ENCODE measurements at regions not wholly inside any gene's neighbourhood (a gene's known extent, or its start where the extent isn't known, plus 50 kb on each side); places are given as distances from the start of the nearest gene placed in this dataset.
"Not testable (repeated sequence)": the region's sequence is repeated elsewhere in the genome, so short reads cannot be mapped to it uniquely, and the experiment has no call there.

DNA sequence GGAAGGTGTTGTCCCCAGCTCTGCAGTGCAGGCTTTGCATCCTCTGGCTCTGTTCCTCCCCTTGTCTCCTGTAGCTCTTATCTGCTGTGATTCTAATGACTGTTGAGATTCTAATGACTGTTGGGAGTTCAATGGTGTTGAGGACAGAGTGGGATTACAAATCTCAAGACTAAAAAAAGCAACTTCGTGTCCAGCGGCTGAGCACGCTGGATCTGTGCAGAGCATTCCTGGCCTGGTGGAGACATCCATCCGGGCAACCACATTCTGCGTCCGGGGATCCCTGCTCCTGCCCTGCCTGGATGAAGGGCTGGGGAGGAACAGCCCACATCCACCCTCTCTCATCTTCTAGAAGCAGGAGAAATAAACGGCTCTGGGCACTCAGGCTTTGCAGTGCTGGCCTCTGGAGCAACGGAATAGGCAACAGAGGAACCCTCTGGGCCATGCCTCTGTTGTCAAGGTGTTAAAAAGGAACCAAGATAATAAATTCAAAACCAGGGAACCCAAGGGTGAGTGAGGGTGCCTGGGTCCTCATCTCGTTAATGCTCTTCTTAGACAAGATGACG lies 106.7 kb upstream of the ASB18 start:
- no peak for DNase-seq (ENCODE audit: low spot score)

DNA sequence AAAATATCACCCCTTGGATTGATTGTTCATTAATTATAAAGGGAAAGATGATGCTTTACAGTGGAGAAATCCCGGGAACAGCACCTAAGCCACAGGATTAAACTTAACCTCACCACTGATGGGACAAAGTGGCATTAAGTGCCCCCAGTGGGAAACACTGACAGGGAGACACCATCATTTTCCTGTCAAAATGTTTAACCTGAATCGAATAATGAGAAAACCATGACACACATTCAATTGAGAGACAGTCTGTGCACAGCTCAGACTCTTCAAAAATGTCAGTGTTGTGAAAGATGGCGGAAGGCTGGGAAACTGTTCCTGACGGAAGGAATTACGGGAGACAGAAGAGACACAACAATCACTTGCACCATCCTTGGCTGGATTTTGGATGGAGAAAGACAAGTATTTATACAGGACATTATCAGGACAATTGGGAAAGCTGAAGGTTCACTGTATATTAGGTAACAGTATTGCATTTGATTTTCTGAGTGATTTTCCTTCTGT lies 111.8 kb upstream of the ASB18 start:
- DNase-seq (ENCODE audit: low spot score), result no peak

DNA sequence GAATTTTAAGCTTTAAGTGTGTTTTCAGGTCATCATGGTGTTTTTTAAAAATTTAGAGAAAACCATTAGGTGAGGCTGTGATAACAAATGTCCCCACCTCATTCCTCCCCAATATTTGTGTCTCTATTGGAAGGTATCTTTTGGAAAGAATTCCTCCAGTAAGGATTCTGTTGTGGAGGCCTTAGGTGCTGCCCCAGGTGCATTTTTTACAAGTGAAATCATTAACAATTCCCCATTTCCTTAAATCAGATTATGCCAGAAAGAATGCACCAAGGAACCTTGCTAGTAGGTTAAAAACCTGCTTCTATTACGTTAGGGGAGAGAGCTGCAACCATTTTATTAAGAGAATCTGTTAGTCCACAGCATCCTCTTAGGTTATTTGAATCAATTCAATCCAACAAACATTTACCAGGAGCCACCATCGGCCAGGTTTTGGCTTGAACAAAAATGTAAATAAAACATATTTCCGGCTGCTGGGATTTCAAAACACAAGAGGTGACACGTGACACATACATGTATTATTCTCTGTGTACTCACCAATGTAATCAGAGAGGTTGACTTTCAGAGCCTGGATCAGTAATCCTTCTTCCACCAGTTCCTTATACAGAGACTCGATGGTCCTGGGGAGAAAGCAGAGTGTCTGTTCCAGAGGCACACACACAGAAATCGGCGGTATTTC lies 112.5 kb upstream of the ASB18 start:
- DNase-seq (ENCODE audit: low spot score), result no peak

DNA sequence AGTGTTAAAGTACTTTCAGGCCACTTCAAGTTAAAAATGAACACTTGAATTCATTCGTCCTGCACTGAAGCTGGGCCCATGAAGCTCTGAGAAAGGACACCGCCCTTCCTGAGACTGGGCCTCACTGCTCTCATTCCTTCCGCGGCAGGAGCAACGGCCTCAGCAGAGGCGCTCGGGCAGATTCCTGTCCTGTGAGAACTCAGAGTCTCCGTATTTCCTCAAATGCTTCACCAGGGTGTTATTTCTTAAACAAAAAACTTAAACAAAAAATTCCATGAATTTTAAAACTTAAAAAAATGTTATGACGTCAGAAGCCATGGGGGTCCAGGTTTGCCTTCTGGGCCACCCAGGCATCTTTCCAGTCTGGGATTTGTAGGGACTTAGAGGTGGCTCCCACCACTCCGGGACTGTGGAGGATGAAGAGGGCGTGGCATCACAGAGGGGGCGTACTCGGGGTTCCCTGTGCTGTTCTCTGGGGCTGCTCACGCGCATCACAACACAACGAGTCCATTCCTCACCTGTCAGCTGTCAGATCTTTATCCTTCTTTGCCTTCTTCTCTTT lies 115.9 kb upstream of the ASB18 start:
- no peak for DNase-seq (ENCODE audit: low spot score)

DNA sequence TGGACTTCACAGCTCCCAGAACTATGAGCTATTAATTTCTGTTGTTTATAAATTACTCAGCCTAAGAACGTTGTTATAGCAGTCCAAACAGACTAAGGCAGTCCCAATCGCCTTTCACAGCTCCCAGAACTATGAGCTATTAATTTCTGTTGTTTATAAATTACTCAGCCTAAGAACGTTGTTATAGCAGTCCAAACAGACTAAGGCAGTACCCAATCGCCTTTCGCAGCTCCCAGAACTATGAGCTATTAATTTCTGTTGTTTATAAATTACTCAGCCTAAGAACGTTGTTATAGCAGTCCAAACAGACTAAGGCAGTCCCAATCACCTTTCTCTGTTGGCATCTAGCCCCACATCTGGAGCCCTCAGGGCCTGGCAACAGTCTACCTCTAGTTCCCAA lies 117.0 kb upstream of the ASB18 start:
- DNase-seq (ENCODE audit: low spot score), result not testable (repeated sequence)

DNA sequence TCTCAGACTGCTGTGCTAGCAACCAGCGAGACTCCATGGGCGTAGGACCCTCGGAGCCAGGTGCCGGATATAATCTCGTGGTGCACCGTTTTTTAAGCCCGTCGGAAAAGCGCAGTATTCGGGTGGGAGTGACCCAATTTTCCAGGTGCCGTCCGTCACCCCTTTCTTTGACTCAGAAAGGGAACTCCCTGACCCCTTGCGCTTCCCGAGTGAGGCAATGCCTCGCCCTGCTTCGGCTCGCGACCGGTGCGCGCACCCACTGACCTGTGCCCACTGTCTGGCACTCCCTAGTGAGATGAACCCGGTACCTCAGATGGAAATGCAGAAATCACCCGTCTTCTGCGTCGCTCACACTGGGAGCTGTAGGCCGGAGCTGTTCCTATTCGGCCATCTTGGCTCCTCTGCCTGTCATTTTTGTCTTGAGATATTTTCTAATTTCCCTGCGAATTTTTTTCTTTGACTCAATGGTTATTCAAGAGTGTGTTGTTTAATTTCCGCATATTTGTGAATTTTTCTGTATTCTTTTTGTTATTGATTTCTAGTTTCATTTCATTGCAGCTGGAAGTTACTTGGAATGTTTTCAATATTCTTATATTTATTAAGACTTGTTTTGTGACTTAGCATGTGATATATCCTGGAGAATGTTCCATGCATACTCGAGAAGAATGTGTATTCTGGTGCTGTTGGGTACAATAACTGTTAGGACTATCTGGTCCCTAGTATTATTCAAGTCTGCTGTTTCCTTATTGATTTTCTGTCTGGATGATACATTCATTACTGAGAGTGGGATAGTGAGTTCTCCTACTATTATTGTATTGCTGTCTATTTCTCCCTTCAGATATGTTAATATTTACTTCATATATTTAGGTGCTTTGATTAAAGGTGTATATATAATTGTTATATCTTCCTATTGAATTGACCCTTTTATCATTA lies 125.3 kb upstream of the ASB18 start:
- DNase-seq (ENCODE audit: low spot score), result not testable (repeated sequence)

DNA sequence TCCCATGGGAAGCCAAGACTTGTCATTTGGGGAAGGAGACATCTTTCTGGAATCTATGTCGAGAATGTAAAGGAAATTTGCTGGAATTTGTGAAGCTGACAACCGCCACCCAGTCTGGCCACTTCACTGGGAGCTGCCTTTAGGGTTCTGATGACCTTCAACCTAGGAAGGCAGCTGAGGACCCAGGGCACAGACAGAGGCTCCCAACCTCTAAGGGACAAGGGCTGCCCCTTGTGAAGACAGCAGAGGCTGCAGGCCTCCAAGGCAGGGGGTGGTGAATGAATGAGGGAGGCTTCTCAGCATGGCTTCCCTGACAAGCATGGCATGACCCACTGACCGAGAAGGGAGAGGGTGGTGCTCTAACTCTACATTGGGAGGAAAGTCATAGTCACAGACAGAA lies 128.9 kb upstream of the ASB18 start:
- no peak for DNase-seq (ENCODE audit: low spot score)

DNA sequence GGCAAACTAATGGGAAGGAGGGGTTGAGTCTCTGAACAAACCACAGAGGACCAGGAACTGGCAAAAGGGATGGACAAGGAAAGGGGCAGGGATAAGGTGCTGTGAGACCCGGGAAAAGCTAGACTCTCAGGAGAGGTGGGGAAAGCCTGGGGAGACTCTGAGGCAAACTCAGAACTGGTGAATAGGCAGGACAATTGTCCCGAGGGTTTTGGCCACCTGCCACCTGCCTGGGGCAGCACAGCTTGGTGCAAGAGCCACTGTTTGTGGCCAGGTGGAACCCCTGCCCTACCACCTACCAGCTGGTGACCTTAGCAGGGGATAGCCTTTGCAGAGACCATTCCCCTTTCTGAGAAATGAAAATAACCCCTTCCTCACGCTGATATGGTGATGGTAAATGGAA lies 129.4 kb upstream of the ASB18 start:
- no peak for DNase-seq (ENCODE audit: low spot score)

DNA sequence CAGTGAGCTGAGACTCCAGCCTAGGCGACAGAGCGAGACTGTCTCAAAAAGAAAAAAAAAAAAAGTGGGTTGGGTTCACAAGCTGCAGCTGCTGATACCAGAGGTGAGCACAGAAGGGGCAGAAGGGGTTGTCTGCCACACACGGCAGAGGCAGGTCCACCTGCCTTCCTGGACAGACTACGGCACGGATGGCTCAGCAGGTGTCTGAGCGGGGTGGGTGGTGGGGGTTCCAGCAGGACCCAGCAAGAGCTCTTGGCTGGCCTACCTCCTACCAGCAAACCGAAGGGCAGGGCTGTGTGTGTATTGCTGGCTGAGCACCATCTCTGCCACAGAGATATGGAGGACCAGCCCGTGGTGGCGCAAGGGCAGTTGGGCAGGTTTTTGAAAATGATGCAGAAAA lies 130.4 kb upstream of the ASB18 start:
- DNase-seq (ENCODE audit: low spot score), result no peak

DNA sequence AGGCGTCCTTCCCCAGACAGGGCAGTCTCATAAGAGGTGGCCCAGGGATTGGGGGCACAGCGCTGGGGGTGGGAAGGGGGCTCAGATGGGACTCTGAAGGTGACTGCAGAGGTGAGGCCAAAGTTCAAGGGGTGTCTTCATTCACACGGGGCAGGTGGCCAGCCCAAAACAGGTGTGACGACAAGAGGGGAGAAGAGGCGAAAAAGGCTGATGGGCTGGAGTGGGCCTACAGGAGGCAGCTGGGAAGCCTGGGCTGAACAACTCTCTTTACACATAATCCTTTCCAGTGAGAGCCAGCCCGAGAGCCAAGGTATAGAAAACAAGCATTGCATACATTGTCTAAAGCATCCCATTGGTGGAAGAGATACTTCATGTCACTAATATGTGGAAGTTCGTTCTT lies 130.9 kb upstream of the ASB18 start:
- no peak for DNase-seq (ENCODE audit: low spot score)

DNA sequence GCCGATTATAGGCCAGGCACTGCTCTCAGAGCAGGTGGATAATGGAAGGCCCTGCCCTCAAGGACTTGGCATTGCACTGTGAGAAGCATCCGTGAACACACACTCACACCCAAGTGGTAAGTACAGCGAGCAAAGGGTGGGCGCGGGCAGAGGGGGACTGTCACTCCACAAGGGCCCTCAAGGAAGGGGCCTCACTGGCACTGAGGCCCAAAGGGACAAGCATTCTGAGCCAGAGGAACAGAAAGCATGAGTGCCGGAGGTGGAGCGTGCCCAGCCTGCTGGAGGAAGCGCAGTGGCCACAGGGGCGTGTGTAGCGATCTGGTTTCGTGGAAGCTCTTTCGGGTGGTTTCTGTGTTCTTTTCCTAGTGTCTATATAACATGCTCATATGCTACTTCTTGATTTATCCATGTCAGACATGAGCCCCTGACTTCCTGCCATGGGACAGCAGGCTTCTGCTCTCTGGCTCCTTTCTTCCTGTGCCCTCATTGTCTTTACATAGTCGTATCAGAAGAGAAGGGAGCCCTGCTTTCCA lies 132.7 kb upstream of the ASB18 start:
- no peak for DNase-seq (ENCODE audit: low spot score)

DNA sequence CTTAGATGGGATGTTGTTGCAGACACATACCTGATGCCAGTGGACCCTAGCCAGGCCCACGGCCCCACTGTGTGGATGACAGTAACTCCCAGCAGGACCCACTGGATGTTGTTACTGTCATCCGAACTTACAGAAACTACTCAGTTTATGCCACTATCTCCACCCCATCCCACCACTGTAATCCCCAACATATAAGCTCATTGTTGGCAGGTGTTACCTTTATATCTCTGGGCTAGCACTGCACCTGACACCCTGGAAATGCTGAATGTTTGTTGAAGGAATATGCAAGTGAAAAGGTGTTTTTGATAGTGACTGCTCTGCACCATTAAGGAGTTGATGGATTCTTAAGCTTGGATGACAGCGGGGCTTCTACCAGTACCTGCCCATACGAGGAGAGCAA lies 133.5 kb upstream of the ASB18 start:
- no peak for DNase-seq (ENCODE audit: low spot score)

DNA sequence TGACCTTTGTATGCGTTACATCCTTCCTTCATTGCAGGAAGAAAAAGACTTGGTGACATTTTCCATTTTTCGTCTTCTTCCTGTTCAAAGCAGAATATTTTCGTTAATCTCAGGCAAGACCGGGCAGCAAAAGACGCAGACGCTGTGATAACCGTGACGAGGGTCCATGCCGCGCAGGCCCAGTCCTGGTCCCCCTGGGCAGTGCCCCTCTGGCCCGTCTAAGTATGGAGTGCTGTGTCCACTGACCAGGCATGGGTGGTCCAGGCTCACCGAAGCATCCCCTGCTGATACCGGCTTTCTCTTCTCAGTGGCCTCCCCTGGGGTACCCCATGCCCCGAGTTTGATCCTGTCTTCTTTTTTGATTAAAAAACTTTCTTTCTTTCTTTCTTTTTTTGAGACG lies 135.2 kb upstream of the ASB18 start:
- DNase-seq (ENCODE audit: low spot score), result no peak

DNA sequence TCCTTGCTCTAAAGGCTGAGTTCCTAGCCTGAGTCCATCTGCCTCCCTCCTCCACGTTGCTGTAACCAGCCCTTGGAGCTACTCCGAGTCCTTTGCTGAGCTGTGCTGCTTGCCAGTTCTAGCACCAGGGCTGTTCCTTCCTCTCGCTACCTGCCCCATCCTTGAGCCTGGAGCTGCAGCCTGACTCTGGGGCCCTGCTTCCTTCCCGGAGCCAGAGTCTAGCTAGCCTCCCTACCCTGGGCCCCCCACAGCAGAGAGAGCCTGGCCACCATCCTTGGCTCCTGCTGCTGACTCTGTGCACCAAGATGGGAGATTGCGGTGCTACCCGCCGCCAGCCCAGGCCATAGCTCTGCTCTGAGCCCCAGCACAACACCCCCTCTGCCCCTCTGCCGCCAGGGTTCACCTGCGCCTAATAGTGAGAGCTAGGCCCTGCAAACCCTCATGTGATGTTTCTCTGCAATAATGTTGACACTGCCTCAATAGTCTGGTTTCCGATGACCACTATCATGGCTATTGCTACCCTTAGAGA lies 135.9 kb upstream of the ASB18 start:
- no peak for DNase-seq (ENCODE audit: low spot score)

DNA sequence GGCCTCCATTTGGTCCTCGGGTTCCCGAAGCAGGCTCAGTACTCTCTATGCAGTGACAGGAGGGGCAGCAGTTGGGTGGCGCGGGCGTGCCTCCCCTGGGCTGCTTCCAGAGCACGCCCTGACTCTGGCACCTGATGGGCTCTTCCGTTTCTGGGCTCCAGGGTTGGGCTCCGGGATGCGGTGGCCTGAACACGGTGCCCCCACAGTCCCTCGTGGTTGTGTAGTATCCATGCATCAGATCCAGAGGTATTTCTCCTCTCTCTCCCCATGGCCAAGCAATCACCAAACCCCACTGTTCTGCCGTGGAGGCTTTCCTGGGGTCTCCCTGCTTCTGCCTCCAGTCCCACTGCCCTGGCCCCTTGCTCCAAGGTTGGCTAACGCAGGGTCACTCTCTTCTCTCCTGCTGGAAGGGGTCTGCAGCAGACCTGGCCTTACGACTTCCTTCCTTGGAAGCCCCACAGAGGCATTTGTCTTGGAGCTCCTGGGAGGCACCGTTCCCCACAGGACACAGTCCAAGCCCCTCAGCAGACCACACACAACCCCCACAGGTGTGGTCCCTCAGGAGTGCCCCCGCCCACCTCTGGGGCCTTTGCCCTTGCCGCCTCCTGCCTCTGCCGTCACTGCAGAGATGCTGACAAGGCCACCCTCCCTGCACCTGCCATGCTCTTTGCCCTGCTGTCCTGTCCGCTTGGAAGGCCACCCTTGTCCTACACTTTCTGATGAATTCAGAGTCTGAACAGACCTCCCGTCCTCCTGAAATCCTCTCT lies 136.6 kb upstream of the ASB18 start:
- DNase-seq (ENCODE audit: low spot score), result no peak

DNA sequence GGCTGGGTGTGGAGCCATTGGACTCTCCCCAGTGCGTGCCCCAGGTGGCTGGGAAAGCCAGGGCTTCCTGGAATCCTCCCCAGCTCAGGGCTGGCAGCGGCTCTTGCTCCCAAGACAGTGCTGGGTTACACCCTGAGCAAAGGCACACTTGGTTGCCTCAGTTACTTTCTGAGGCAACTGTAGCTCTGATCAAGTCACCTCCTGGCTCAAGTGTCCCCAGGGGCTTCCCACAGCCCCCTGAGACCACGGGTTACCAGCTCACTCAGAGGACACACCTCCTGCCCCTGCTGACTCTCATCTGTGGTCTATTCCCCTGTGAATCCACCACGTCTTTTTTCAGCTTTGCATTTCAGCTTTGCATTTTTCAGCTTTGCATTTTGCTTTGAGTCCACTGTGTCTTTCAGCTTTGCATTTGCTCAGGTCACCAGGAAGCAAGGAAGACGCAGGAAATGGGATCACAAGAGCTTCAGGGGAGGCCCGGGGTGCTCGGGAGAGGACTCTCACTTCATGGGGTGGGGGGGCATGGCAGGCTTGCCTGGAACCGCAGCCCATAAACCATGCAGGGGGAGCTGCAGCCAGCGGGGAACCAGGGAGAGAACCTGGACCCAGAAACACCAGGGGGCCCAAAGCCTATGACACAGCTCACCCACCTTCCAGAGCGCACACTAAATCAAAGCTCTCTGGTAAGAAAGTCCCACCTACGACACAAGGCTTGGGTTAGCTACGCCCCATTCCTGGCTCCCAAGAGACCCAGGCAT lies 138.0 kb upstream of the ASB18 start:
- no peak for DNase-seq (ENCODE audit: low spot score)

DNA sequence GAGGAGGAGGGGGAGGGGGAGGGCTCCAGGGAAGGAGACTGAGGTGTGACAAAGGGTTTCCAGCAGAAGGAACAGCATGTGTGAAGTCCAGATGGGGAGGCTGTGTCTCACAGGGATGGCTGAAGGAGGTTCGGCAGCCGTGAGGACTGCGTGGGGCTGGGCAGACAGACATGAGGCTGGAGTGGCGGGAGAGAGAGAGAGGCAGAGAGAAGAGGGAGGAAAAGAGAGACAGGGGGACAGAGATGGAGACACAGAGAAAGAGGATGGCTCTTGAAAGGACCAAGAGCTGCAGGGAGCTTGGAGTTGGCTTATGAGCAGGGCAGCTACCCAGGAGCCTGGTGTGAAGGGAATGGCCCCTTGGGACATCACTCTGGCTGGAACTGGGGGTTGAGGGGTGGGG lies 138.9 kb upstream of the ASB18 start:
- DNase-seq (ENCODE audit: low spot score), result no peak

DNA sequence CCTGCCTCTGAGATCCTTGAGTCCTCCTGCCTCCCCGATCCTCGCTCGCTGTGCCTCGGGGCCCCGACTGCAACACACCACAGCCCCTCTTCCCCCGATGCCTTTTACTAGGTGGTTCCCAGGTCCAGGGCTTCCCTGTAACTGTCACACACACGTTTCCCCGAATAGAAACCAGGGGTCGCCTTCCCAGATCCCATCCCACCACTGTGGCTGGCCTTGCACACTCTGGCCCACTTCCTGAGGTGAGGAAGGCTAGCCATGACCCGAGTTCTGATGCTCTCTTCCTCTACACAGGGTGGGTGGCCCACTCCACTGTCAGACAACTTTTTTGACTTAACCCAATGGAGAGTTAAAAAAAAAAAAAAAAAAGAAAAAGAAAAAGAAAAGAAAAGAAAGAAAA lies 139.6 kb upstream of the ASB18 start:
- no peak for DNase-seq (ENCODE audit: low spot score)

DNA sequence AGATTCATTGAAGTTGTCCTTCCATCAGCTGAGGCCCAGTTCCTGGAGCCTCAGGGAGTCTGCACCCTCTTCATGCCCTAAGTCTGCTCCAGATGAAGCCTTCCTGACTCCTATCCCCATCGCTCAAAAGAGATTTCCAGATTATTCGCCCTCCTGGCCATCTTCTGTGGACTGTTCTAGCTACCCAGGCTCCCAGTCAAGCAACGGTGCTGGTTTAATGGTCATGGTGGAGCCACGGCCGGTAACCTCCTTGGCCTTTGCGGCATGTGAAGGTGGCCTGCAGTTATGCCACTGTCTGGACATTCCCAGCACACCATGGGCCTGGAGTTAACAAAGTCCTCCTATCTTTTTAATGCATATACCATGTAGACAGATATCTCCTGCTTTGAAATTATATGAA lies 140.1 kb upstream of the ASB18 start:
- DNase-seq (ENCODE audit: low spot score), result no peak

DNA sequence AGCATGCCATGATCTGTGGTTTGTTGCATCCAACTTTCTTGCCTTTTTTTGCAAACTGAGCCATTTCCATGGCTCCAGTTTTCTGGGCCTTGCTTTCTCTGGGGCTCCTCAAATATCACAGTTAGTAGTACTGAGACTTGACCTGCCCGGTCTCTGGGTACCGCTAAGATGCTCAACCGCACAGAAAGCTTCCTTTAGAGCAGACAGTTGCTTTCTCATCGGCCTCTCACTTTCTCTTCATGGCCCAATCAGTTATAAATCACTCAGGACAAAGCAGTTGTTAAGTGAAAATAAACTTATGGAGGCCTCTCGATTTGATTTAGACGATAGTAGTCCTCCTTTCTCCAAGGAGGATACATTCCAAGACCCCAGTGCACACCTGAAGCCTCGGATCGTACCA lies 141.2 kb upstream of the ASB18 start:
- no peak for DNase-seq (ENCODE audit: low spot score)
